B cell (primary cell): ENCODE measurements at regions not wholly inside any gene's neighbourhood (a gene's known extent, or its start where the extent isn't known, plus 50 kb on each side); places are given as distances from the start of the nearest gene placed in this dataset.
"Not testable (repeated sequence)": the region's sequence is repeated elsewhere in the genome, so short reads cannot be mapped to it uniquely, and the experiment has no call there.

Source experiments
- ATAC-seq: fragments of 200-7000 bp; cut with Tn5 transposase; one replicate; pipeline ENCODE4 v1.10.0; 2021; ENCODE audit warnings: low read depth, mild to moderate bottlenecking, moderate number of reproducible peaks, moderate library complexity
- CTCF ChIA-PET: fragments of 350-600 bp; sonication (Branson Sonifier 250); formaldehyde crosslinking; loops from one replicate; lab custom pipeline; 2021; ENCODE audit warnings: antibody characterized with exemption, inconsistent platforms; lab: Charles Lee
- POLR2A ChIA-PET: fragments of 350-600 bp; sonication (Branson Sonifier 250); formaldehyde crosslinking; loops from one replicate; lab custom pipeline; 2021; ENCODE audit warnings: antibody characterized with exemption; lab: Charles Lee
- DNase-seq: peaks from one replicate; pipeline ENCODE4 v3.0.0; 2013
- H2AFZ ChIP-seq: 2 replicates; pipeline ENCODE4 v1.6.1; 2012; ENCODE audit warnings: mild to moderate bottlenecking, low read depth, low read length; ENCODE audit not compliant: insufficient read depth, poor library complexity, severe bottlenecking
- H3K27ac ChIP-seq, 2 donors: 1 replicate in 1 of 2; 2 replicates in 1 of 2; pipeline ENCODE4 v1.5.1; 2012 to 2013; ENCODE audit warnings: low read length in 2 of 2, mild to moderate bottlenecking in 2 of 2, moderate library complexity in 1 of 2
- H3K27me3 ChIP-seq, 4 experiments: fragments of 200-600 bp in 1 of 4; sonication (generic) in 1 of 4; replicated peaks in 1 of 4; 1 replicate in 2 of 4; 2 replicates in 2 of 4; pipeline versions ENCODE4 v1.6.1 to v1.7.0; 2013 to 2016; ENCODE audit warnings: low read length in 3 of 4, mild to moderate bottlenecking in 2 of 4, mixed read lengths in 1 of 4, moderate library complexity in 1 of 4; ENCODE audit not compliant: insufficient read depth in 4 of 4, control insufficient read depth in 3 of 4; ENCODE audit errors: control extremely low read depth in 1 of 4
- H3K36me3 ChIP-seq, 2 experiments: replicated peaks in 1 of 2; 1 replicate in 1 of 2; 2 replicates in 1 of 2; pipeline versions ENCODE4 v1.6.1 to v1.7.1; 2013; ENCODE audit warnings: low read length in 1 of 2; ENCODE audit not compliant: insufficient read depth in 2 of 2, control insufficient read depth in 1 of 2; ENCODE audit errors: control extremely low read depth in 1 of 2, extremely low read depth in 1 of 2
- H3K4me1 ChIP-seq, 2 donors: fragments of 200-600 bp in 1 of 2; sonication (generic) in 1 of 2; 1 replicate in 1 of 2; 2 replicates in 1 of 2; pipeline versions ENCODE4 v1.5.1 to v1.6.1; 2013 to 2017; ENCODE audit warnings: low read length in 2 of 2; ENCODE audit not compliant: control insufficient read depth in 2 of 2, insufficient read depth in 2 of 2
- H3K4me2 ChIP-seq: replicated peaks from 2 replicates; pipeline ENCODE3; 2012; ENCODE audit warnings: mild to moderate bottlenecking, low read depth, low read length; ENCODE audit not compliant: poor library complexity, severe bottlenecking
- H3K4me3 ChIP-seq, 5 experiments: fragments of 200-600 bp in 1 of 5; sonication (generic) in 1 of 5; 1 replicate in 3 of 5; 2 replicates in 2 of 5; pipeline versions ENCODE4 v1.5.1 to v1.7.0; 2011 to 2016; ENCODE audit warnings: low read length in 4 of 5, mild to moderate bottlenecking in 4 of 5, low read depth in 2 of 5, control low read depth in 1 of 5, moderate library complexity in 1 of 5; ENCODE audit not compliant: insufficient read depth in 1 of 5; ENCODE audit errors: control extremely low read depth in 1 of 5, extremely low read depth in 1 of 5
- H3K79me2 ChIP-seq: fragments of 200-600 bp; sonication (generic); one replicate; pipeline ENCODE4 v1.6.0; 2016; ENCODE audit warnings: low read length; ENCODE audit not compliant: control insufficient read depth, insufficient read depth
- H3K9ac ChIP-seq: fragments of 200-600 bp; sonication (generic); 2 replicates; pipeline ENCODE4 v1.6.1; 2017; ENCODE audit warnings: mild to moderate bottlenecking, low read length, moderate library complexity
- H3K9me3 ChIP-seq, 3 donors: one replicate each; pipeline versions ENCODE4 v1.6.1 to v1.7.1; 2013; ENCODE audit warnings: low read length in 2 of 3; ENCODE audit not compliant: control insufficient read depth in 2 of 3, insufficient read depth in 1 of 3; ENCODE audit errors: control extremely low read depth in 1 of 3
- H4K20me1 ChIP-seq: 2 replicates; pipeline ENCODE4 v1.6.0; 2012; ENCODE audit warnings: mild to moderate bottlenecking, low read length; ENCODE audit not compliant: insufficient read depth, control insufficient read depth, poor library complexity, severe bottlenecking
- H3K27ac Mint-ChIP-seq: one replicate; pipeline ENCODE4 v1.8.0; 2021; ENCODE audit warnings: mixed read lengths
- H3K27me3 Mint-ChIP-seq: one replicate; pipeline ENCODE4 v1.8.0; 2021; ENCODE audit warnings: mixed read lengths
- H3K4me1 Mint-ChIP-seq: one replicate; pipeline ENCODE4 v1.8.0; 2021; ENCODE audit warnings: mixed read lengths
- H3K4me3 Mint-ChIP-seq: one replicate; pipeline ENCODE4 v1.8.0; 2021; ENCODE audit warnings: mixed read lengths
- H3K9me3 Mint-ChIP-seq: one replicate; pipeline ENCODE4 v1.8.0; 2022; ENCODE audit warnings: mixed read lengths; ENCODE audit not compliant: insufficient read depth
- EZH2 ChIP-seq: IDR thresholded peaks from 2 replicates; pipeline ENCODE4 v1.6.1; 2012; ENCODE audit warnings: borderline replicate concordance, low read depth, mild to moderate bottlenecking, moderate library complexity, low read length; ENCODE audit not compliant: insufficient read depth, poor library complexity, severe bottlenecking
- WGBS: methylation state at CpG from one replicate; pipeline ENCODE4 v1.1.5; 2013; ENCODE audit warnings: missing lambda C conversion rate; ENCODE audit not compliant: insufficient coverage; 5-methylcytosine and 5-hydroxymethylcytosine counted together
- intact Hi-C: fragments of 100-400 bp; cut with micrococcal nuclease; formaldehyde crosslinking; loops from one replicate; pipeline ENCODE4 v1.10.0; 2022
- TF ChIP-seq, protein P1 (sequence below): fragments of 200-600 bp; IDR thresholded peaks from one replicate; pipeline ENCODE4 v1.8.0; 2022; ENCODE audit warnings: antibody characterized with exemption, mild to moderate bottlenecking

- no peaks in the 10 kb centered on the region for H3K27me3 ChIP-seq
- Mint-ChIP-seq H3K27ac (no peak overlapping the region), H3K4me1 (no peaks in the 10 kb centered on the region), H3K27me3 (no peaks in the 10 kb centered on the region), H3K4me3 (no peak overlapping the region), H3K9me3 (no peaks in the 10 kb centered on the region)
- H3K36me3 ChIP-seq, result no peaks in the 10 kb centered on the region
- no peaks in the 10 kb centered on the region for H3K4me1 ChIP-seq
- no peak overlapping the region for H2AFZ ChIP-seq
- intact Hi-C loops, result no loop called here
- H4K20me1 ChIP-seq, result no peaks in the 10 kb centered on the region
- ATAC-seq (no peak), DNase-seq (peak; percentile 1)
- peaks cover 0 to 4% (median 0%) of the 10 kb centered on the region in 3 donors for H3K9me3 ChIP-seq
- H3K4me2 ChIP-seq, result no peak overlapping the region
- no peak overlapping the region for H3K9ac ChIP-seq
- TF ChIP-seq EZH2, result no peak
- TF ChIP-seq, protein P1, sequence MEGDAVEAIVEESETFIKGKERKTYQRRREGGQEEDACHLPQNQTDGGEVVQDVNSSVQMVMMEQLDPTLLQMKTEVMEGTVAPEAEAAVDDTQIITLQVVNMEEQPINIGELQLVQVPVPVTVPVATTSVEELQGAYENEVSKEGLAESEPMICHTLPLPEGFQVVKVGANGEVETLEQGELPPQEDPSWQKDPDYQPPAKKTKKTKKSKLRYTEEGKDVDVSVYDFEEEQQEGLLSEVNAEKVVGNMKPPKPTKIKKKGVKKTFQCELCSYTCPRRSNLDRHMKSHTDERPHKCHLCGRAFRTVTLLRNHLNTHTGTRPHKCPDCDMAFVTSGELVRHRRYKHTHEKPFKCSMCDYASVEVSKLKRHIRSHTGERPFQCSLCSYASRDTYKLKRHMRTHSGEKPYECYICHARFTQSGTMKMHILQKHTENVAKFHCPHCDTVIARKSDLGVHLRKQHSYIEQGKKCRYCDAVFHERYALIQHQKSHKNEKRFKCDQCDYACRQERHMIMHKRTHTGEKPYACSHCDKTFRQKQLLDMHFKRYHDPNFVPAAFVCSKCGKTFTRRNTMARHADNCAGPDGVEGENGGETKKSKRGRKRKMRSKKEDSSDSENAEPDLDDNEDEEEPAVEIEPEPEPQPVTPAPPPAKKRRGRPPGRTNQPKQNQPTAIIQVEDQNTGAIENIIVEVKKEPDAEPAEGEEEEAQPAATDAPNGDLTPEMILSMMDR, result no peak
- CTCF ChIA-PET, result no interaction called here
- POLR2A ChIA-PET, result no interaction called here
- H3K4me3 ChIP-seq, result no peak overlapping the region
- H3K79me2 ChIP-seq, result no peaks in the 10 kb centered on the region
- no peak overlapping the region for H3K27ac ChIP-seq
These were observed 65.5 kb upstream of the CCT8L2 start for GRCh38 chr22:16658068-16658467.

GRCh38 chr22:16654882-16655281 is 62.3 kb upstream of the CCT8L2 start:
- 95% methylated on average over 4 of the region's 5 CpGs for WGBS
- Histone ChIP-seq H3K79me2 (no peaks in the 10 kb centered on the region), H3K27me3 (no peaks in the 10 kb centered on the region), H3K27ac (no peak overlapping the region), H2AFZ (no peak overlapping the region), H3K9me3 (peaks cover 0 to 16% (median 0%) of the 10 kb centered on the region in 3 donors), H3K9ac (no peak overlapping the region), H3K4me3 (no peak overlapping the region), H3K4me1 (no peaks in the 10 kb centered on the region), H3K36me3 (no peaks in the 10 kb centered on the region), H3K4me2 (no peak overlapping the region), H4K20me1 (no peaks in the 10 kb centered on the region)
- TF ChIP-seq, protein P1, result no peak
- TF ChIP-seq EZH2, result no peak
- H3K9me3 Mint-ChIP-seq, result peaks cover 7% of the 10 kb centered on the region
- H3K27me3 Mint-ChIP-seq, result no peaks in the 10 kb centered on the region
- H3K4me3 Mint-ChIP-seq, result no peak overlapping the region
- intact Hi-C loops, result no loop called here
- DNase-seq, result no peak
- no peak for ATAC-seq
- ChIA-PET CTCF (no interaction called here), POLR2A (no interaction called here)
- no peaks in the 10 kb centered on the region for H3K4me1 Mint-ChIP-seq
- H3K27ac Mint-ChIP-seq, result no peak overlapping the region

DNA sequence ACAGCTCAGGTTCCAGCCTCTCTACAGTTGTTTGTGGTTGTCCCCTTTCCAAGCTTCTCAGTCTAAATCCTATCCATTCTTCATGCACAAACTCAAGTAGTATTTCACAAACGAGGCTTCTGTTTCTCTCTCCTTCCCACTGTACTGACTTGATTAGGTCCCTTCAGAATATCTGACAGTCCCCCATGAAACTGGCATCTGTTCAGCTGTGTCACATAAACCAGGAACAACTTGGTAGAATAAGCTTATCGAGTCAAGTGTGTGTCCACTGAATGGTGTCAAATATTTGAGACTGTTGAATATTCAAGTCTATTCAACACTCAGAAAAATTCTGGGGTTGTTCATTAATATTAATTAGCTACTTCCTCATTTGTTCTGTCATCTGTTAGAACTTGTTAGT is 61.7 kb upstream of the CCT8L2 start:
- H3K79me2 ChIP-seq, H3K4me3 ChIP-seq, H3K27ac Mint-ChIP-seq, H4K20me1 ChIP-seq, POLR2A ChIA-PET, H3K36me3 ChIP-seq, ATAC-seq, H3K4me1 Mint-ChIP-seq, intact Hi-C loops, H3K27ac ChIP-seq, H3K27me3 ChIP-seq, DNase-seq, H3K9ac ChIP-seq, H2AFZ ChIP-seq, H3K27me3 Mint-ChIP-seq, H3K4me3 Mint-ChIP-seq, H3K4me2 ChIP-seq, H3K4me1 ChIP-seq, CTCF ChIA-PET, H3K9me3 Mint-ChIP-seq: not testable (repeated sequence)
- WGBS, result 33% methylated on average over 1 of the region's 2 CpGs
- H3K9me3 ChIP-seq, result peaks cover 0 to 16% (median 0%) of the 10 kb centered on the region in 3 donors
